22Rv1 (cell line): ENCODE measurements at regions not wholly inside any gene's neighbourhood (a gene's known extent, or its start where the extent isn't known, plus 50 kb on each side); places are given as distances from the start of the nearest gene placed in this dataset.

Experiments
- ZFX ChIP-seq: fragments of 450-650 bp; IDR thresholded peaks from 2 replicates; pipeline ENCODE4 v1.6.1; 2017; ENCODE audit warnings: antibody characterized with exemption, borderline replicate concordance
- TF ChIP-seq, protein P1 (sequence below): fragments of 450-650 bp; IDR thresholded peaks from 2 replicates; pipeline ENCODE4 v1.5.1; 2017; ENCODE audit warnings: mild to moderate bottlenecking

DNA sequence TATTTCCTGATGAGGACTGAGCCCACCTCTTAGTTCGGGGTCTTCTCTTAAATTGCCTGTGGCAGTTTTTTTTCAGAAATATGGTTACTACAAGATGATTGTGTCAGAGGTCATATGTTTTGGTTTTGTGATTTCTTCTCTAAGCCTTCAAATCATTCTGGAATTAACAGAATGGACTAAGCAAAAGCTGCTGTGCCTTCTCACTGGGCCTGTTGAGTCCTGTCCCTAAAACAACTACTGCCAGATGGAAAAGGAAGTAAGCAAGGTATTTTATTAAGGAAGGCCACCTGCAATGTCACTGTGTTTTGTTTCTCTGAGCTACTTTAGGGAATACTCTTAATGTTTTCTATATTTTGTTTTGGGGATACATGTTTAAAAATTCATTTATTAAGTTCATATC lies 470.8 kb downstream of the PCDH20 start:
- TF ChIP-seq, protein P1, sequence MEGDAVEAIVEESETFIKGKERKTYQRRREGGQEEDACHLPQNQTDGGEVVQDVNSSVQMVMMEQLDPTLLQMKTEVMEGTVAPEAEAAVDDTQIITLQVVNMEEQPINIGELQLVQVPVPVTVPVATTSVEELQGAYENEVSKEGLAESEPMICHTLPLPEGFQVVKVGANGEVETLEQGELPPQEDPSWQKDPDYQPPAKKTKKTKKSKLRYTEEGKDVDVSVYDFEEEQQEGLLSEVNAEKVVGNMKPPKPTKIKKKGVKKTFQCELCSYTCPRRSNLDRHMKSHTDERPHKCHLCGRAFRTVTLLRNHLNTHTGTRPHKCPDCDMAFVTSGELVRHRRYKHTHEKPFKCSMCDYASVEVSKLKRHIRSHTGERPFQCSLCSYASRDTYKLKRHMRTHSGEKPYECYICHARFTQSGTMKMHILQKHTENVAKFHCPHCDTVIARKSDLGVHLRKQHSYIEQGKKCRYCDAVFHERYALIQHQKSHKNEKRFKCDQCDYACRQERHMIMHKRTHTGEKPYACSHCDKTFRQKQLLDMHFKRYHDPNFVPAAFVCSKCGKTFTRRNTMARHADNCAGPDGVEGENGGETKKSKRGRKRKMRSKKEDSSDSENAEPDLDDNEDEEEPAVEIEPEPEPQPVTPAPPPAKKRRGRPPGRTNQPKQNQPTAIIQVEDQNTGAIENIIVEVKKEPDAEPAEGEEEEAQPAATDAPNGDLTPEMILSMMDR, result no peak
- TF ChIP-seq ZFX, result no peak
